Keratinocyte (primary cell): ENCODE measurements at regions not wholly inside any gene's neighbourhood (a gene's known extent, or its start where the extent isn't known, plus 50 kb on each side); places are given as distances from the start of the nearest gene placed in this dataset.

Source experiments
- DNase-seq: peaks from one replicate; pipeline ENCODE4 v3.0.0-alpha.2; 2011; ENCODE audit warnings: low read depth, missing footprints, low spot score
- FAIRE-seq: peaks from 2 replicates; lab custom pipeline; 2011; peaks lifted over from hg19 to GRCh38; lab: Jason Lieb, UNC
- H2AFZ ChIP-seq: 2 replicates; pipeline ENCODE4 v1.6.0; 2012; ENCODE audit warnings: low read length, control low read depth, inconsistent platforms; ENCODE audit not compliant: control insufficient read depth
- H3K27ac ChIP-seq: 2 replicates; pipeline ENCODE4 v1.5.1; 2011; ENCODE audit warnings: low read length; ENCODE audit not compliant: control insufficient read depth, insufficient read depth
- H3K27me3 ChIP-seq: 3 replicates; pipeline ENCODE4 v1.6.0; 2011; ENCODE audit warnings: low read length; ENCODE audit not compliant: control insufficient read depth, insufficient read depth; ENCODE audit errors: extremely low read depth
- H3K36me3 ChIP-seq, 2 experiments: 2 replicates in 1 of 2; 3 replicates in 1 of 2; pipeline ENCODE4 v1.5.1; 2011; ENCODE audit warnings: low read length in 2 of 2, mild to moderate bottlenecking in 1 of 2; ENCODE audit not compliant: control insufficient read depth in 2 of 2, insufficient read depth in 2 of 2; ENCODE audit errors: extremely low read depth in 1 of 2
- H3K4me1 ChIP-seq: 3 replicates; pipeline ENCODE4 v1.5.1; 2011; ENCODE audit warnings: low read length; ENCODE audit not compliant: control insufficient read depth, insufficient read depth; ENCODE audit errors: extremely low read depth
- H3K4me2 ChIP-seq: 3 replicates; pipeline ENCODE4 v1.6.0; 2011; ENCODE audit warnings: low read depth, low read length; ENCODE audit not compliant: control insufficient read depth, insufficient read depth; ENCODE audit errors: extremely low read depth
- H3K4me3 ChIP-seq, 3 experiments: fragments of 200-600 bp in 1 of 3; sonication (generic) in 1 of 3; 2 replicates in 2 of 3; 3 replicates in 1 of 3; pipeline ENCODE4 v1.5.1; 2011 to 2016; ENCODE audit warnings: low read length in 3 of 3, mild to moderate bottlenecking in 3 of 3, control low read depth in 2 of 3, inconsistent platforms in 1 of 3, low read depth in 1 of 3, mixed read lengths in 1 of 3, mixed run types in 1 of 3, moderate library complexity in 1 of 3; ENCODE audit not compliant: control insufficient read depth in 2 of 3, insufficient read depth in 2 of 3; ENCODE audit errors: extremely low read depth in 1 of 3
- H3K79me2 ChIP-seq: 2 replicates; pipeline ENCODE4 v1.6.0; 2012; ENCODE audit warnings: low read length; ENCODE audit not compliant: control insufficient read depth, insufficient read depth
- H3K9ac ChIP-seq: 3 replicates; pipeline ENCODE4 v1.6.0; 2011; ENCODE audit warnings: low read length; ENCODE audit not compliant: control insufficient read depth, insufficient read depth; ENCODE audit errors: extremely low read depth
- H3K9me1 ChIP-seq: 3 replicates; pipeline ENCODE4 v1.6.0; 2011; ENCODE audit warnings: low read length; ENCODE audit not compliant: control insufficient read depth, insufficient read depth; ENCODE audit errors: extremely low read depth
- H3K9me3 ChIP-seq: 2 replicates; pipeline ENCODE4 v1.5.1; 2012; ENCODE audit warnings: low read depth, low read length; ENCODE audit not compliant: control insufficient read depth
- H4K20me1 ChIP-seq: 3 replicates; pipeline ENCODE4 v1.6.0; 2011; ENCODE audit warnings: low read length; ENCODE audit not compliant: control insufficient read depth, insufficient read depth; ENCODE audit errors: extremely low read depth
- EZH2 ChIP-seq: IDR thresholded peaks from one replicate; pipeline ENCODE4 v1.6.1; 2012; ENCODE audit warnings: inconsistent platforms, mild to moderate bottlenecking, low read length, moderate library complexity
- dilution Hi-C: fragments of 300-500 bp; cut with MboI; formaldehyde crosslinking; loops from one replicate; pipeline ENCODE4 v1.7.0; 2020; ENCODE audit warnings: low sequenced_read_pairs; ENCODE audit not compliant: extremely low pct_ligation_motif_present
- TF ChIP-seq, protein P1 (sequence below), 3 experiments: IDR thresholded peaks in 1 of 3; conservative IDR thresholded peaks in 1 of 3; optimal IDR thresholded peaks in 1 of 3; 2 replicates in 2 of 3; 3 replicates in 1 of 3; pipeline versions ENCODE3 to v1.5.1; 2011; ENCODE audit warnings: low read length in 3 of 3, mild to moderate bottlenecking in 3 of 3, moderate library complexity in 2 of 3, control low read depth in 1 of 3, inconsistent platforms in 1 of 3; ENCODE audit not compliant: insufficient read depth in 2 of 3; ENCODE audit errors: extremely low read depth in 1 of 3

DNA sequence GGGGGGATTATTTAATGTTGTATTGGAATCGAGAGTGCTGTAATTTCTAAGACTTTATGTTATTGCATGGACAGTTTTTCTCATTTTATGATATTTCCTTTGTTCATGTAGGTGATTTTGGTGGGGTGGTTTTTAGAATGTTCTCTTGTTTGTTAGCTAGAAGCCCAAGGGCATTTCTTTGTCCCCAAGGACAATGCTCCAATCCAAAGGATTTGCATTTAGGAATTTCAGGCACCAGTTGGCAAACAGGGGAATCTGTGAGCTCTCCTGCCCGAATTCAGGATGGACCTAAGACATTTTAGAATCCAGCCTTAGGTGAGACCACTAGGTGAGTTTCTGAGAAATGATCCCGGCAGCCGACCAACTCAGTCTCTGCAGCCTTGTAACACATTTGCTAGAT, 324.9 kb downstream of the KCNRG start:
- no peak overlapping the region for H3K4me2 ChIP-seq
- H3K27me3 ChIP-seq = no peaks in the 10 kb centered on the region
- H3K36me3 ChIP-seq = no peaks in the 10 kb centered on the region
- no peaks in the 10 kb centered on the region for H3K9me3 ChIP-seq
- H3K4me3 ChIP-seq = no peak overlapping the region
- dilution Hi-C loops = no loop called here
- no peaks in the 10 kb centered on the region for H3K9me1 ChIP-seq
- no peaks in the 10 kb centered on the region for H4K20me1 ChIP-seq
- FAIRE-seq (no peak), DNase-seq (no peak)
- TF ChIP-seq EZH2 = no peak
- TF ChIP-seq, protein P1, sequence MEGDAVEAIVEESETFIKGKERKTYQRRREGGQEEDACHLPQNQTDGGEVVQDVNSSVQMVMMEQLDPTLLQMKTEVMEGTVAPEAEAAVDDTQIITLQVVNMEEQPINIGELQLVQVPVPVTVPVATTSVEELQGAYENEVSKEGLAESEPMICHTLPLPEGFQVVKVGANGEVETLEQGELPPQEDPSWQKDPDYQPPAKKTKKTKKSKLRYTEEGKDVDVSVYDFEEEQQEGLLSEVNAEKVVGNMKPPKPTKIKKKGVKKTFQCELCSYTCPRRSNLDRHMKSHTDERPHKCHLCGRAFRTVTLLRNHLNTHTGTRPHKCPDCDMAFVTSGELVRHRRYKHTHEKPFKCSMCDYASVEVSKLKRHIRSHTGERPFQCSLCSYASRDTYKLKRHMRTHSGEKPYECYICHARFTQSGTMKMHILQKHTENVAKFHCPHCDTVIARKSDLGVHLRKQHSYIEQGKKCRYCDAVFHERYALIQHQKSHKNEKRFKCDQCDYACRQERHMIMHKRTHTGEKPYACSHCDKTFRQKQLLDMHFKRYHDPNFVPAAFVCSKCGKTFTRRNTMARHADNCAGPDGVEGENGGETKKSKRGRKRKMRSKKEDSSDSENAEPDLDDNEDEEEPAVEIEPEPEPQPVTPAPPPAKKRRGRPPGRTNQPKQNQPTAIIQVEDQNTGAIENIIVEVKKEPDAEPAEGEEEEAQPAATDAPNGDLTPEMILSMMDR (optimal IDR thresholded peaks at IDR 0.05 in 1 of 3, IDR thresholded peaks at IDR 0.05 in 1 of 3, conservative IDR thresholded peaks at IDR 0.05 in 1 of 3; ENCODE audit: extremely low read depth in 1 of 3, insufficient read depth in 2 of 3, low read length in 3 of 3) = no peak
- H3K79me2 ChIP-seq = no peaks in the 10 kb centered on the region
- no peak overlapping the region for H3K27ac ChIP-seq
- no peak overlapping the region for H3K9ac ChIP-seq
- no peaks in the 10 kb centered on the region for H3K4me1 ChIP-seq
- H2AFZ ChIP-seq = no peak overlapping the region

DNA sequence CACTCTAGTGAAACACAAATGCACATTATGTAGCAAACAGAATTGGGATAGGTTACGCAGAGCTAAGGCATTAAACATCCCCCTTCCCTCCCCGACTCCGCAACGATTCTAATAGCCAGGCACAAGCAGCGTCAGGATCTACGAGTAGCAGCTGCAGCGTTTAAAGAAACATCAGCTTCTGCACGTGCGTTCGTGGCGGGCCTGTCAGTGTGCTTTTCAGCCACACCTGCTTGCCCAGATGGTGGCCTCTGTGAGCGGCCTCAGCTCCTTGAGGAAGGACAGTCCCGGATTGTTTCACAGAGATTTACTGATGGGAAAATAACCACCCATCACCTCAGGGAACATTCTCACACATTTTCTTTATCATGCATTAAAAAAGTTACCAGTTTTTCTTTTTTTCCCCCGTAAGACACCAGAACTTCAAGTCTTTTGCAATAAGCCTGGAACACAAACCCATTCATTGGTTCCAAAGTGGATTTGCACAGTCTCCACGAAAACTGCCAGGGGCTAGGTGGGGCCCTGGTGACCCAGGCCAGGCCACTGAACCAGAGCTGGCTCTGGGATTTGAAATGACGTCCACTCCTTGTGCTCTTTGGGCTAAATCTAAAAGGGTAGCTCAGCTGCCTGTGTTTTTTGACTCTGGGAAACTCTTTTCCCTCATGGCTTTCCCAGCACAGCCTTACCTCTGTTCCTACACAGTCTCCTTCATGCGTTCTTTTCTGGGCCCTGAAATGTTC, 325.5 kb downstream of the KCNRG start:
- no peak overlapping the region for H3K9ac ChIP-seq
- no peaks in the 10 kb centered on the region for H4K20me1 ChIP-seq
- H3K4me2 ChIP-seq = no peak overlapping the region
- H3K27ac ChIP-seq = no peak overlapping the region
- H3K36me3 ChIP-seq = no peaks in the 10 kb centered on the region
- no peaks in the 10 kb centered on the region for H3K9me1 ChIP-seq
- H3K9me3 ChIP-seq = no peaks in the 10 kb centered on the region
- DNase-seq = no peak
- H3K27me3 ChIP-seq = no peaks in the 10 kb centered on the region
- H3K79me2 ChIP-seq = no peaks in the 10 kb centered on the region
- TF ChIP-seq EZH2 = no peak
- TF ChIP-seq, protein P1 (optimal IDR thresholded peaks at IDR 0.05 in 1 of 3, IDR thresholded peaks at IDR 0.05 in 1 of 3, conservative IDR thresholded peaks at IDR 0.05 in 1 of 3; ENCODE audit: extremely low read depth in 1 of 3, insufficient read depth in 2 of 3, low read length in 3 of 3) = no peak
- no peak for FAIRE-seq
- H3K4me3 ChIP-seq = no peak overlapping the region
- H2AFZ ChIP-seq = no peak overlapping the region
- dilution Hi-C loops = no loop called here
- H3K4me1 ChIP-seq = no peaks in the 10 kb centered on the region
